ENCODE measurements at regions not wholly inside any gene's neighbourhood (a gene's known extent, or its start where the extent isn't known, plus 50 kb on each side); places are given as distances from the start of the nearest gene placed in this dataset.

DNA sequence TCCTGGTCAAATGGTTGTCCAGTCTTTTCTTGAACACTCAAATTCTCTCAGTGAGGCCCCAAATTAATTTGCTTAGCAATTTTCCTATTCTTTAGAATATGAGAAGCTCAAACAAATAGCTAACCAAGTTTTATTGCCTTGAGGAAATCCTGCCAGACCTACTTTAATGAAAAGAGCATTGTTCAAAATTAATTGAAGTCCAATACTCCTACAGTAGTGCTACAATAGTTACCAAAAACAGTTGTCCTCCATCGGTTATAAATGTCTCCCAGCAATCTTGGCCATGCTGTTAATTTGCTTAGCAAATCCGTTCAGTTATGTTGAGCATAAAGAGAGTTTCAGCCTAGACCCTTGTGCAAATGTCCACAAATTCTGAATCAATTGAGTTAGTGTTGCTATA, 112.9 kb downstream of the MAB21L3 start:
- H2BK15ac ChIP-seq (ENCODE audit: low read depth, low read length) = no peak overlapping the region
- no peaks in the 10 kb centered on the region for H4K20me1 ChIP-seq (ENCODE audit: control insufficient read depth, insufficient read depth, insufficient read length)
- H3K23ac ChIP-seq (ENCODE audit: insufficient read length, low read depth, low read length) = no peak overlapping the region
- H3K79me1 ChIP-seq (ENCODE audit: insufficient read depth, low read depth, low read length, poor library complexity, severe bottlenecking) = no peaks in the 10 kb centered on the region
- no peak overlapping the region for H3K4me2 ChIP-seq (ENCODE audit: insufficient read depth, insufficient read length, low read length)
- no peak overlapping the region for H3K18ac ChIP-seq (ENCODE audit: insufficient read length, low read depth, low read length)
- H3K27ac ChIP-seq (ENCODE audit: insufficient read length, low read depth, low read length) = no peak overlapping the region
- no peak overlapping the region for H3K27ac Mint-ChIP-seq
- H3K23me2 ChIP-seq (ENCODE audit: insufficient read length, low read depth, low read length, poor library complexity, severe bottlenecking) = no peaks in the 10 kb centered on the region
- H3K9me3 Mint-ChIP-seq = no peaks in the 10 kb centered on the region
- H4K5ac ChIP-seq (ENCODE audit: insufficient read length, low read depth, low read length) = no peak overlapping the region
- no peak overlapping the region for H2AFZ ChIP-seq (ENCODE audit: low read length)
- H4K8ac ChIP-seq (replicated peaks; ENCODE audit: insufficient read length, low read depth, low read length) = no peak overlapping the region
- no peak overlapping the region for H3K14ac ChIP-seq (ENCODE audit: insufficient read depth, low read length)
- H2BK120ac ChIP-seq (ENCODE audit: low read depth, low read length, poor library complexity, severe bottlenecking) = no peak overlapping the region
- H2BK20ac ChIP-seq (ENCODE audit: low read depth, low read length, poor library complexity, severe bottlenecking) = no peak overlapping the region
- no CpG with 5 or more reads among the region's 2 CpGs for WGBS (ENCODE audit: extremely low coverage, insufficient read length, low lambda C conversion rate)
- H3T11ph ChIP-seq (ENCODE audit: low read length) = no peak overlapping the region
- no peaks in the 10 kb centered on the region for H3K36me3 Mint-ChIP-seq (ENCODE audit: insufficient read depth in 1 of 3, low read depth in 3 of 3)
- H4K91ac ChIP-seq (ENCODE audit: insufficient read length, low read depth, low read length) = no peak overlapping the region
- H3K4me1 Mint-ChIP-seq = peaks cover 6 to 9% of the 10 kb centered on the region in 2 experiments
- no peak overlapping the region for H2BK5ac ChIP-seq (ENCODE audit: insufficient read length, low read length)
- DNase-seq = no peak
- H3K79me2 ChIP-seq (ENCODE audit: insufficient read depth, low read length) = no peaks in the 10 kb centered on the region
- no peak overlapping the region for H2BK12ac ChIP-seq (ENCODE audit: insufficient read length, low read depth, low read length)
- no peak overlapping the region for H3K56ac ChIP-seq (ENCODE audit: insufficient read length, low read depth, low read length)
- H3K27me3 ChIP-seq (ENCODE audit: insufficient read depth, low read length) = no peaks in the 10 kb centered on the region
- no peaks in the 10 kb centered on the region for H3K4me1 ChIP-seq (ENCODE audit: insufficient read depth, low read length)
- H3K9me3 ChIP-seq (ENCODE audit: control insufficient read depth, low read depth, low read length) = no peaks in the 10 kb centered on the region
- no peaks in the 10 kb centered on the region; the same call in 1 of the 2 replicates for H3K27me3 Mint-ChIP-seq (ENCODE audit: low read depth)
- H2AK5ac ChIP-seq (ENCODE audit: insufficient read length, low read length) = no peak overlapping the region
- H3K4me3 Mint-ChIP-seq = no peak overlapping the region
- TF ChIP-seq, protein P1, sequence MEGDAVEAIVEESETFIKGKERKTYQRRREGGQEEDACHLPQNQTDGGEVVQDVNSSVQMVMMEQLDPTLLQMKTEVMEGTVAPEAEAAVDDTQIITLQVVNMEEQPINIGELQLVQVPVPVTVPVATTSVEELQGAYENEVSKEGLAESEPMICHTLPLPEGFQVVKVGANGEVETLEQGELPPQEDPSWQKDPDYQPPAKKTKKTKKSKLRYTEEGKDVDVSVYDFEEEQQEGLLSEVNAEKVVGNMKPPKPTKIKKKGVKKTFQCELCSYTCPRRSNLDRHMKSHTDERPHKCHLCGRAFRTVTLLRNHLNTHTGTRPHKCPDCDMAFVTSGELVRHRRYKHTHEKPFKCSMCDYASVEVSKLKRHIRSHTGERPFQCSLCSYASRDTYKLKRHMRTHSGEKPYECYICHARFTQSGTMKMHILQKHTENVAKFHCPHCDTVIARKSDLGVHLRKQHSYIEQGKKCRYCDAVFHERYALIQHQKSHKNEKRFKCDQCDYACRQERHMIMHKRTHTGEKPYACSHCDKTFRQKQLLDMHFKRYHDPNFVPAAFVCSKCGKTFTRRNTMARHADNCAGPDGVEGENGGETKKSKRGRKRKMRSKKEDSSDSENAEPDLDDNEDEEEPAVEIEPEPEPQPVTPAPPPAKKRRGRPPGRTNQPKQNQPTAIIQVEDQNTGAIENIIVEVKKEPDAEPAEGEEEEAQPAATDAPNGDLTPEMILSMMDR (conservative IDR thresholded peaks at IDR 0.05) = no peak
- no peak overlapping the region for H3K4ac ChIP-seq (ENCODE audit: low read depth, low read length)
- no peak overlapping the region for H3K9ac ChIP-seq (ENCODE audit: extremely low read depth, insufficient read length, low read length)
